K562 (cell line): ENCODE measurements at regions not wholly inside any gene's neighbourhood (a gene's known extent, or its start where the extent isn't known, plus 50 kb on each side); places are given as distances from the start of the nearest gene placed in this dataset.
A peak's percentile ranks its signal among the peaks of the same experiment; 100 is the strongest.

Experiments
- ATF3 ChIP-seq, 2 experiments: fragments of 450-650 bp in 1 of 2; sonication (generic) in 1 of 2; formaldehyde crosslinking in 1 of 2; IDR thresholded peaks in 1 of 2; conservative IDR thresholded peaks in 1 of 2; 2 replicates each; pipeline versions ENCODE4 v1.6.1 to v1.8.1; 2016 to 2023; ENCODE audit warnings: mild to moderate bottlenecking in 2 of 2, moderate library complexity in 2 of 2, inconsistent platforms in 1 of 2, missing genetic modification reagents in 1 of 2
- HMG20B ChIP-seq: fragments of 250-450 bp; sonication (Bioruptor Pico); IDR thresholded peaks from 2 replicates; pipeline ENCODE4 v1.5.0; 2021; ENCODE audit warnings: mild to moderate bottlenecking
- JUNB ChIP-seq: fragments of 450-650 bp; formaldehyde crosslinking; conservative IDR thresholded peaks from 2 replicates; pipeline ENCODE4 v1.4.0; 2020; ENCODE audit warnings: mild to moderate bottlenecking
- KAT7 ChIP-seq: sonication (generic); formaldehyde crosslinking; IDR thresholded peaks from 2 replicates; pipeline ENCODE4 v1.8.0; 2022; ENCODE audit warnings: missing genetic modification reagents, mild to moderate bottlenecking, borderline replicate concordance
- MAZ ChIP-seq, 2 experiments: fragments of 450-650 bp in 1 of 2; sonication (generic) in 1 of 2; formaldehyde crosslinking; IDR thresholded peaks in 1 of 2; conservative IDR thresholded peaks in 1 of 2; 2 replicates each; pipeline versions ENCODE4 v1.4.0 to v1.5.0; 2020; ENCODE audit warnings: mild to moderate bottlenecking in 1 of 2, missing genetic modification reagents in 1 of 2
- NCOR1 ChIP-seq: fragments of 450-650 bp; IDR thresholded peaks from 2 replicates; pipeline ENCODE4 v1.6.1; 2016; ENCODE audit warnings: mild to moderate bottlenecking, moderate library complexity
- NR0B1 ChIP-seq: fragments of 450-650 bp; IDR thresholded peaks from one replicate; pipeline ENCODE4 v1.6.1; 2018; ENCODE audit warnings: mild to moderate bottlenecking, moderate library complexity; ENCODE audit not compliant: partially characterized antibody
- NUFIP1 ChIP-seq: fragments of 450-650 bp; IDR thresholded peaks from 2 replicates; pipeline ENCODE4 v1.6.1; 2018; ENCODE audit not compliant: partially characterized antibody
- PCBP1 ChIP-seq: fragments of 200-400 bp; formaldehyde crosslinking; IDR thresholded peaks from 2 replicates; pipeline ENCODE4 v1.6.1; 2018; ENCODE audit warnings: mild to moderate bottlenecking, low read depth, low read length; ENCODE audit not compliant: poor library complexity, severe bottlenecking
- SIRT6 ChIP-seq: IDR thresholded peaks from one replicate; pipeline ENCODE4 v1.6.1; 2012; ENCODE audit warnings: low read depth, mild to moderate bottlenecking, control low read depth, inconsistent platforms, low read length, moderate library complexity
- SMAD3 ChIP-seq: fragments of 450-650 bp; formaldehyde crosslinking; conservative IDR thresholded peaks from 2 replicates; pipeline ENCODE4 v1.4.0; 2020; ENCODE audit warnings: mild to moderate bottlenecking
- ZBTB11 ChIP-seq, 3 experiments: fragments of 200-800 bp in 1 of 3; fragments of 250-450 bp in 1 of 3; fragments of 450-650 bp in 1 of 3; sonication (Bioruptor Pico) in 1 of 3; sonication (Bioruptor generic) in 1 of 3; formaldehyde crosslinking in 1 of 3; IDR thresholded peaks; 2 replicates each; pipeline versions ENCODE4 v1.6.1 to v1.8.0; 2016 to 2022; ENCODE audit warnings: mild to moderate bottlenecking in 2 of 3, missing genetic modification characterization in 2 of 3, missing compliant biosample characterization in 1 of 3, moderate library complexity in 1 of 3
- ZC3H8 ChIP-seq: fragments of 450-650 bp; IDR thresholded peaks from 2 replicates; pipeline ENCODE4 v1.6.1; 2017
- ZFPM2 ChIP-seq: fragments of 250-450 bp; sonication (Bioruptor Pico); IDR thresholded peaks from 2 replicates; pipeline ENCODE4 v1.5.1; 2022; ENCODE audit warnings: mild to moderate bottlenecking
- ZNF224 ChIP-seq: sonication (generic); formaldehyde crosslinking; IDR thresholded peaks from 2 replicates; pipeline ENCODE4 v1.8.0; 2022; ENCODE audit warnings: mild to moderate bottlenecking, missing genetic modification reagents
- ZNF384 ChIP-seq: IDR thresholded peaks from 2 replicates; pipeline ENCODE4 v1.6.1; 2012; ENCODE audit warnings: low read depth, low read length, improper control_type of control experiment
- ZNF431 ChIP-seq: sonication (generic); formaldehyde crosslinking; IDR thresholded peaks from 2 replicates; pipeline ENCODE4 v1.8.0; 2022; ENCODE audit warnings: mild to moderate bottlenecking, missing genetic modification reagents
- ZNF518B ChIP-seq: fragments of 250-450 bp; sonication (Bioruptor Pico); IDR thresholded peaks from 2 replicates; pipeline ENCODE4 v1.5.0; 2021; ENCODE audit warnings: mild to moderate bottlenecking, moderate library complexity

- TF ChIP-seq ZNF518B (no peak), NCOR1 (peak; percentile 91), KAT7 (CRISPR knock-in tag) (peak; percentile 73; the same call in 1 of the 2 replicates), ZNF224 (CRISPR knock-in tag) (no peak), SIRT6 (no peak), PCBP1 (no peak), MAZ (CRISPR knock-in tag; conservative IDR thresholded peaks at IDR 0.05 in 1 of 2, IDR thresholded peaks at IDR 0.05 in 1 of 2) (peak; percentile 53 to 75; a peak in 2 of 4 replicates), JUNB (no peak), ATF3 (IDR thresholded peaks at IDR 0.05) (no peak; the same call in 1 of the 2 replicates), ATF3 (CRISPR knock-in tag; conservative IDR thresholded peaks at IDR 0.05) (no peak), ZNF384 (no peak), NR0B1 (no peak), NUFIP1 (no peak), HMG20B (no peak), ZBTB11 (CRISPR knock-in tag; IDR thresholded peaks at IDR 0.05) (0 out of 6 replicates have a peak, but pooled peaks of 1 of the 3 experiments have one; percentile 16), ZNF431 (CRISPR knock-in tag) (no peak), ZC3H8 (no peak), ZFPM2 (no peak), SMAD3 (CRISPR knock-in tag) (no peak)
These were observed 53.6 kb upstream of the CAB39 start (continued) for GRCh38 chr2:230658877-230659652.
